Thoracic aorta (tissue), 2 donors: ENCODE measurements at regions not wholly inside any gene's neighbourhood (a gene's known extent, or its start where the extent isn't known, plus 50 kb on each side); places are given as distances from the start of the nearest gene placed in this dataset.

Experiments
- ATAC-seq: fragments of 150-250 bp; one replicate; pipeline ENCODE4 v1.8.0; 2017; ENCODE audit warnings: low read depth; ENCODE audit not compliant: insufficient number of reproducible peaks, low FRiP score
- DNase-seq: peaks from one replicate; pipeline ENCODE4 v3.0.0-alpha.2; 2020; ENCODE audit warnings: low spot score
- H3K27ac ChIP-seq, 2 donors: fragments of 200-600 bp; sonication (generic); 1 replicate in 1 of 2; 2 replicates in 1 of 2; pipeline ENCODE4 v1.5.1; 2016; ENCODE audit warnings: mild to moderate bottlenecking in 2 of 2, moderate library complexity in 2 of 2
- H3K27me3 ChIP-seq: fragments of 200-600 bp; sonication (generic); replicated peaks from 2 replicates; pipeline ENCODE4 v1.6.0; 2016; ENCODE audit warnings: mild to moderate bottlenecking; ENCODE audit not compliant: insufficient read depth
- H3K36me3 ChIP-seq: fragments of 200-600 bp; sonication (generic); one replicate; pipeline ENCODE4 v1.5.1; 2016
- H3K4me1 ChIP-seq, 2 donors: fragments of 200-600 bp; sonication (generic); 1 replicate in 1 of 2; 2 replicates in 1 of 2; pipeline versions ENCODE4 v1.5.1 to v1.6.0; 2016; ENCODE audit warnings: low read depth in 2 of 2, mild to moderate bottlenecking in 1 of 2; ENCODE audit not compliant: control insufficient read depth in 1 of 2
- H3K4me3 ChIP-seq: fragments of 200-600 bp; sonication (generic); 2 replicates; pipeline ENCODE4 v1.5.1; 2016; ENCODE audit warnings: mild to moderate bottlenecking
- H3K9me3 ChIP-seq: fragments of 200-600 bp; sonication (generic); 2 replicates; pipeline ENCODE4 v1.5.1; 2016
- CTCF ChIP-seq: fragments of 200-600 bp; sonication (generic); IDR thresholded peaks from one replicate; pipeline ENCODE4 v1.5.1; 2019; ENCODE audit warnings: antibody characterized with exemption

GRCh38 chr20:41923624-41924023, 305.4 kb upstream of the CHD6 start:
- ATAC-seq (no peak), DNase-seq (no peak)
- H3K36me3 ChIP-seq = no peaks in the 10 kb centered on the region
- H3K9me3 ChIP-seq = no peaks in the 10 kb centered on the region
- H3K4me3 ChIP-seq = no peak overlapping the region
- no peak for TF ChIP-seq CTCF
- no peaks in the 10 kb centered on the region for H3K4me1 ChIP-seq
- H3K27me3 ChIP-seq = no peaks in the 10 kb centered on the region
- H3K27ac ChIP-seq = no peak overlapping the region

GRCh38 chr20:41913146-41913545, 295.0 kb upstream of the CHD6 start:
- H3K36me3 ChIP-seq = no peaks in the 10 kb centered on the region
- ATAC-seq (no peak), DNase-seq (no peak)
- H3K4me3 ChIP-seq = no peak overlapping the region
- H3K9me3 ChIP-seq = no peaks in the 10 kb centered on the region
- no peak overlapping the region for H3K27ac ChIP-seq
- no peak for TF ChIP-seq CTCF
- H3K4me1 ChIP-seq = no peaks in the 10 kb centered on the region
- no peaks in the 10 kb centered on the region for H3K27me3 ChIP-seq

- TF ChIP-seq CTCF = no peak
- H3K4me3 ChIP-seq = no peak overlapping the region
- H3K4me1 ChIP-seq = no peaks in the 10 kb centered on the region
- H3K27me3 ChIP-seq = no peaks in the 10 kb centered on the region
- H3K9me3 ChIP-seq = no peaks in the 10 kb centered on the region
- no peaks in the 10 kb centered on the region for H3K36me3 ChIP-seq
- no peak overlapping the region for H3K27ac ChIP-seq
- no peak for DNase-seq
- ATAC-seq = no peak
Observed at GRCh38 chr20:41910558-41910957, 292.4 kb upstream of the CHD6 start.

- no peaks in the 10 kb centered on the region for H3K36me3 ChIP-seq
- TF ChIP-seq CTCF = no peak
- H3K27me3 ChIP-seq = no peaks in the 10 kb centered on the region
- H3K27ac ChIP-seq = no peak overlapping the region
- ATAC-seq (no peak), DNase-seq (no peak)
- H3K4me3 ChIP-seq = no peak overlapping the region
- no peaks in the 10 kb centered on the region for H3K9me3 ChIP-seq
- H3K4me1 ChIP-seq = no peaks in the 10 kb centered on the region
Observed at GRCh38 chr20:41905199-41905598, 287.0 kb upstream of the CHD6 start.

- no peak overlapping the region for H3K27ac ChIP-seq
- no peaks in the 10 kb centered on the region for H3K36me3 ChIP-seq
- H3K4me1 ChIP-seq = no peaks in the 10 kb centered on the region
- no peak for ATAC-seq
- H3K27me3 ChIP-seq = no peaks in the 10 kb centered on the region
- no peak overlapping the region for H3K4me3 ChIP-seq
- H3K9me3 ChIP-seq = no peaks in the 10 kb centered on the region
- no peak for DNase-seq
- TF ChIP-seq CTCF = no peak
Observed at GRCh38 chr20:41903586-41903985, 285.4 kb upstream of the CHD6 start.
